ENCODE measurements at regions not wholly inside any gene's neighbourhood (a gene's known extent, or its start where the extent isn't known, plus 50 kb on each side); places are given as distances from the start of the nearest gene placed in this dataset.

DNA sequence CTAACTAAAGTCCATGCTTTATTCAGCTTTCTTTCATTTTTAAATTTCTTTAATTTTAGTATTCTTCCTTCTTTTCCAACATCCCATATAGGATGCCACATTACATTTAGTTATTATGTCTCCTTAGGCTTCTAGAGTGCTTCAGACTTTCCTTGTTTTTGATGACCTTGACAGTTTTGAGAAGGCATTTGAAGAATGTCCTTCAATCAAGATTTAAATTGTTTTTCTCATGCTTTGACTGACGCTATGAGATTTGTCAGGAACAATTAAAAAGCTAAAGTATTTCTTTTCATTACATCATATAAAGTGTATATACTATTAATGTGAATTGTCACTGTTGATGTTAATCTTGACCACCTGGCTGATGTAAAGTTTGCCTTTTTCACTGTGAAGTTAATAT lies 173.7 kb upstream of the LYPLAL1 start:
- Histone ChIP-seq H3K4me3 (ENCODE audit: low read length) (no peak overlapping the region), H3K27ac (ENCODE audit: low read depth, low read length) (no peak overlapping the region), H3K36me3 (ENCODE audit: control insufficient read depth, insufficient read depth, low read length) (no peaks in the 10 kb centered on the region), H3K27me3 (ENCODE audit: control insufficient read depth, insufficient read depth, low read length) (no peaks in the 10 kb centered on the region), H3K4me1 (ENCODE audit: control insufficient read depth, insufficient read depth, low read length) (no peaks in the 10 kb centered on the region), H3K9ac (ENCODE audit: low read length) (no peak overlapping the region)

DNA sequence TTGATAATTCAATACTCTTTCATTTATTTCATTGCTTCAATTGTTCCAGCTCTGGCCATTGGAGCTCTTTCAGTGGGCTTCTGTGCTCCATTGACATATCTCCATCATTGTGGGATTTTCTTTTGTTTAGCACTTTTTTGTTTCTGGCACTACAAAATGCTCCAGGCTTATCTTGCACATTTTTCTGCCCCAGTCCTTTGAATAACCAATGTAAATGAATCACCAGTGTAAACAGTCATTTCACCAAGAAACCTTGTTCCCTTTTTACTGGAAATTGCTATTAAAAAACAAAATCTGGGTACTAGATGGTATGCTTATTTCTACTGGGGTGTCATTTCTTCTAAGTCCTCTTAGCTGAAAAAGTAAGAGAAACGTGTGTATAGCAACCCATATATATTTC lies 173.0 kb upstream of the LYPLAL1 start:
- Histone ChIP-seq H3K4me3 (ENCODE audit: low read length) (no peak overlapping the region), H3K27ac (ENCODE audit: low read depth, low read length) (no peak overlapping the region), H3K36me3 (ENCODE audit: control insufficient read depth, insufficient read depth, low read length) (no peaks in the 10 kb centered on the region), H3K4me1 (ENCODE audit: control insufficient read depth, insufficient read depth, low read length) (no peaks in the 10 kb centered on the region), H3K27me3 (ENCODE audit: control insufficient read depth, insufficient read depth, low read length) (no peaks in the 10 kb centered on the region), H3K9ac (ENCODE audit: low read length) (no peak overlapping the region)

DNA sequence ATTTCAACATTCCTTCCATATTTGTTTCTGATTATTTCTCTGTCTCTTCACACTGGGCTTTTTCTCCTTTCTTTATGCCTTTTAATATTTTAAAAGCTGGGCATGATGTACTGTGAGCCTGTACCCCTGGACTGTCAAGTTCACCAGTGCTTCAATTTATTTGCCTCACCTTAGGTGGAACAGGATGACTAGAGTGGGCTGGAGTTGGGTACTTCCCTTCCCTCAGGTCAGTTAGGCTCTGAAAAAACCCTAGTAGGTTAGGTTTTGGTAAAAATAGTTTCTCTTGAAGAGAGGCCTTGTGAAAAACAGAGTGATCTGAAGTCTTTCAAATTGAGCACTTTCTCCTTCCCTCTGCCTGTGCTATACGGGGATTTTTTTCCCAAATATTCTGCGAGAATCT lies 163.0 kb upstream of the LYPLAL1 start:
- Histone ChIP-seq H3K27ac (ENCODE audit: low read depth, low read length) (no peak overlapping the region), H3K9ac (ENCODE audit: low read length) (no peak overlapping the region)

DNA sequence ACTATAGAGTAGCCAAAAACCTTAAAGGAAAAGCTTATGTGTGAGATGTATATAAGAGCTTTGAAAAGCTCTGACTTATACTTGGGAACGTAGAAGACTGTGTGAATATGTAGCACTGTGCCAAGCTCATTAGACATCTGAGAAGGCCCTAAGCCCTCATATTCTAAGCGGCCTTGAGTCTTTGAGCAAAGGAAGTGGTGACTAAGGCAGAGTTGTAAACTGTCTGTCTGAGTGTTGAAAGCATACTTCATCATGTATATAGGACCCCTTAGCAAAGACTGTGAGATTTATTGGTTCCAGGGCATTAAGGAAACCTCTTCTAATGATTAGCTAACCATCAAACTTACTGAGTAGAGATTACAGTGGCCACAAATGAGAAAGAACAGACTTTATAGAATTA lies 153.3 kb upstream of the LYPLAL1 start:
- Histone ChIP-seq H3K9ac (ENCODE audit: low read length) (no peak overlapping the region), H3K27me3 (ENCODE audit: control insufficient read depth, insufficient read depth, low read length) (no peaks in the 10 kb centered on the region), H3K27ac (ENCODE audit: low read depth, low read length) (no peak overlapping the region), H3K4me3 (ENCODE audit: low read length) (no peak overlapping the region), H3K4me1 (ENCODE audit: control insufficient read depth, insufficient read depth, low read length) (no peaks in the 10 kb centered on the region), H3K36me3 (ENCODE audit: control insufficient read depth, insufficient read depth, low read length) (no peaks in the 10 kb centered on the region)

More for the DNA sequence above, 163.0 kb upstream of the LYPLAL1 start:
- Histone ChIP-seq H3K27me3 (ENCODE audit: control insufficient read depth, insufficient read depth, low read length) (no peaks in the 10 kb centered on the region), H3K4me1 (ENCODE audit: control insufficient read depth, insufficient read depth, low read length) (no peaks in the 10 kb centered on the region), H3K36me3 (ENCODE audit: control insufficient read depth, insufficient read depth, low read length) (no peaks in the 10 kb centered on the region), H3K4me3 (ENCODE audit: low read length) (no peak overlapping the region)

DNA sequence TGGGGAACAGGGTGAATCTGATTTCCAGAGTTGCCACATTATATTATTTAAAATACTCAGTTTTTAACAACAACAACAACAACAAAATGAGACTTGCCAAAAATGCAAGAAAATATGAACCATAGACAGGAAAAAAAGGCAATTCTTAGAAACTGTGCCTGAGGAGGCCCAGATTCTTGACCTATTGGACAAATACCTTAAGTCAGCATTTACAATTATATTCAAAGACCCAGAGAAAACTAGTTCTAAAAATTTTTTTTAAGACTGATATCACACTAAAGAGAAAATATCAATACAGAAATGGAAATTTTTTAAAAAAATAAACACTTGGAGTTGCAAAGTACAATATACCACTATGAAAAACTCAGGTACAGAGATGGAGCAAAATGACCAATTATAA lies 152.8 kb upstream of the LYPLAL1 start:
- Histone ChIP-seq H3K27me3 (ENCODE audit: control insufficient read depth, insufficient read depth, low read length) (no peaks in the 10 kb centered on the region), H3K4me3 (ENCODE audit: low read length) (no peak overlapping the region), H3K9ac (ENCODE audit: low read length) (no peak overlapping the region), H3K27ac (ENCODE audit: low read depth, low read length) (no peak overlapping the region), H3K36me3 (ENCODE audit: control insufficient read depth, insufficient read depth, low read length) (no peaks in the 10 kb centered on the region), H3K4me1 (ENCODE audit: control insufficient read depth, insufficient read depth, low read length) (no peaks in the 10 kb centered on the region)

DNA sequence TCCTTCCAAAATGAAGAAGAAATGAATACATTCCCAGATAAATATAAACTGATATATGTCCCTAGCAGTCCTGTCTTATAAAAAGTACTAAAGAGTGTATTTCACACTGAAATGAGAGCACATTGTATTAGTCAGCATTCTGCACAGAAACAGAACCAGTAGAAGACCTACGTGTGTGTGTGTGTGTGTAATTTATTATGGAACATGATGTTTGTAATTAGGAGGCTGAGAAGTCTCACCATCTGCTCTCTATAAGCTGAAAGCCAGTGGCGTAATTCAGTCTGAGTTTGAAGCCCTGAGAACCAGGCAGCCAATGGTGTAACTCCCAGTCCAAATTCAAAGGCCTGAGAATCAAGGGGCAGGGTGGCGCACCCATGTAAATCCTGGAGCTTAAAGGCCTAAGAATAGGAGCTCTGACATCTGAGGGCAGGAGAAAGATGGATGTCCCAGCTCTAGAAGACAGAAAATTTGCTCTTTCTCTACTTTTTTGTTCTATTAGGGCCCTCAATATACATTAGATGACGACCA lies 146.5 kb upstream of the LYPLAL1 start:
- H3K4me3 ChIP-seq (ENCODE audit: low read length), result no peak overlapping the region
- H3K27me3 ChIP-seq (ENCODE audit: control insufficient read depth, insufficient read depth, low read length), result no peaks in the 10 kb centered on the region
- no peak overlapping the region for H3K9ac ChIP-seq (ENCODE audit: low read length)
- no peak overlapping the region for H3K27ac ChIP-seq (ENCODE audit: low read depth, low read length)
- no peaks in the 10 kb centered on the region for H3K4me1 ChIP-seq (ENCODE audit: control insufficient read depth, insufficient read depth, low read length)
- H3K36me3 ChIP-seq (ENCODE audit: control insufficient read depth, insufficient read depth, low read length), result no peaks in the 10 kb centered on the region

DNA sequence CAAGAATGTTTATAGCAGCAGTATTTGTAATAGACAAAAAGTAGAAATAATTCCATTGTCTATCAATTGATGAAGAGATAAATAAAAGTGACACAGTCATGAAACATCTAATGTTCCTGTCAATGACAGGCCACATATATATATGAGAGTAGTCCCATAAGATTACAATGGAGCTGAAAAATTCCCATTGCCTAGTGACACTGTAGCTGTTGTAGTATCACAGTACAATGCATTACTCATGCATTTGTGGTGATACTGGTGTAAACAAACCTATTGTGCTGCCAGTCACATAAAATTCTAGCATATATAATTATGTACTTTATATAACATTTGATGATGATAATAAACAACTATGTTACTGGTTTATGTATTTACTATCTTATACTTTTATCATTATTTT lies 141.9 kb upstream of the LYPLAL1 start:
- no peaks in the 10 kb centered on the region for H3K4me1 ChIP-seq (ENCODE audit: control insufficient read depth, insufficient read depth, low read length)
- H3K27ac ChIP-seq (ENCODE audit: low read depth, low read length), result no peak overlapping the region
- no peaks in the 10 kb centered on the region for H3K27me3 ChIP-seq (ENCODE audit: control insufficient read depth, insufficient read depth, low read length)
- no peak overlapping the region for H3K9ac ChIP-seq (ENCODE audit: low read length)
- no peaks in the 10 kb centered on the region for H3K36me3 ChIP-seq (ENCODE audit: control insufficient read depth, insufficient read depth, low read length)
- no peak overlapping the region for H3K4me3 ChIP-seq (ENCODE audit: low read length)

DNA sequence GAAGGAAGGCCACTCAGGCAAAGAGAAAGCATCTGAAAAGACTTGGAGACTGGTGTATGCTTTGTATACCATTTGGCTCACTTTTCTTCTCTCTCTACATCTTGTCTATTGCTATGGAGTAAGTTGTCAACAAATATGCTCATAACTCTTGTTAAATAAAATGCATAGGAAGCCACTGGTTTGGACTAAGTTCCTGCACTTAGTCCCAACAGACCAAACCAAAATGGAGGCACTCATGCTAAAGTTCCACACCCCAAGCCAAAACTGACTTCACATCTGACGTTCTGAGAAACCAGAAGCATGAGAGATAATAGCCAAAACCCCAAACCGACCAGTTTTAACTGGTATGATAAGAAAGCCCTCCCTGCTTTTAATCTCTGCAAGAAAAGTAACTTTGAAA lies 135.3 kb upstream of the LYPLAL1 start:
- no peaks in the 10 kb centered on the region for H3K36me3 ChIP-seq (ENCODE audit: control insufficient read depth, insufficient read depth, low read length)
- no peaks in the 10 kb centered on the region for H3K27me3 ChIP-seq (ENCODE audit: control insufficient read depth, insufficient read depth, low read length)
- H3K4me1 ChIP-seq (ENCODE audit: control insufficient read depth, insufficient read depth, low read length), result no peaks in the 10 kb centered on the region
- H3K27ac ChIP-seq (ENCODE audit: low read depth, low read length), result no peak overlapping the region
- no peak overlapping the region for H3K9ac ChIP-seq (ENCODE audit: low read length)
- H3K4me3 ChIP-seq (ENCODE audit: low read length), result no peak overlapping the region

DNA sequence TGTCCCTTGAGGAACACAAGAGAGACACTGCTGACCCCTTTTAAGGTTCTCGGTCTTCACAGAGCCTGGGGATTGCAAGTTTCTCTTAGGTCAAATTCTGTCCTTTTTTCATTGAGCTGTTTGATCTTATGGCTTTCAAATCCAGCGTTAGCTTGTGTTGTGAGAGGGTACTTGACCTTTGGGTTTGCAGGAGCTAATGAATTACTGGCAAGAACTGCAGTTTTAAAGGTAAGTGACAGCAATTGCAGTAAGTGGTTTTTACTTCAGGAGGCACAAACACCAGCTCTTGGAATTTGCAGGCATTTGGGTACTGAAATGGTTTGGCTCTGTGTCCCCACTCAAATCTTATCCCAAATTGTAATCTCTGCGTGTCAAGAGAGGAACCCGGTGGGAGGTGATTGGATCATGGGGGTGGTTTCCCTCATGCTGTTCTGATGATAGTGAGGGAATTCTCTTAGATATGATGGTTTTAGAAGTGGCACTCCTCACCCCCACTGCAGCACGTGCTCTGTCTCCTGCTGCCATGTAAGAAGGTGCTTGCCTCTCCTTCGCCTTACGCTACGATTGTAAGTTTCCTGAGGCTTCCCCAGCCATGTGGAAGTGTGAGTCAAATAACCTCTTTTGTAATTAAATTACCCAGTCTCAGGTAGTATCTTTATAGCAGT lies 134.5 kb upstream of the LYPLAL1 start:
- Histone ChIP-seq H3K27me3 (ENCODE audit: control insufficient read depth, insufficient read depth, low read length) (no peaks in the 10 kb centered on the region), H3K4me1 (ENCODE audit: control insufficient read depth, insufficient read depth, low read length) (no peaks in the 10 kb centered on the region), H3K27ac (ENCODE audit: low read depth, low read length) (no peak overlapping the region), H3K9ac (ENCODE audit: low read length) (no peak overlapping the region), H3K36me3 (ENCODE audit: control insufficient read depth, insufficient read depth, low read length) (no peaks in the 10 kb centered on the region), H3K4me3 (ENCODE audit: low read length) (no peak overlapping the region)

DNA sequence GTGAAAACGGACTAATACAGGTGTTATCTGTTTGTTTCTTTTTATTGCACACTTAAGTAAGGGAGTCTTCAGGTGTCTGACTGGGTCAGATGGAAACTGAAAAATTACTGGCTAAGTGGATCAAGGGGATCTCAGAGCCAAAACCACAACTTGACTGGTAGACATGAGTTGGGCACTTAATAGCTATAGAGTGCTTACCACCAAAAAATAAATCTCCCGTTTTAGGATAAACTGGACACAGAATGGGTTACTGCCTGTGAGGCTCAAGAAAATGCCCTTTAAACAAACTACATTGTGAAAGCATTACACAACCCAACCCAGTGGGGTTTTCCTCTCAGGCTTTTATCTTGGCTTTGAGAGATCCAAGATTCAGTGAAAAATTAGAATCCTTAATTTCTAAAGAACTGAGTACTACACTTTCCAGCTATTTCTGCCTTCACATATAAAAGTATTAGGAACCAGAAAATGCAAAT lies 134.0 kb upstream of the LYPLAL1 start:
- Histone ChIP-seq H3K27me3 (ENCODE audit: control insufficient read depth, insufficient read depth, low read length) (no peaks in the 10 kb centered on the region), H3K27ac (ENCODE audit: low read depth, low read length) (no peak overlapping the region), H3K4me3 (ENCODE audit: low read length) (no peak overlapping the region), H3K36me3 (ENCODE audit: control insufficient read depth, insufficient read depth, low read length) (no peaks in the 10 kb centered on the region), H3K9ac (ENCODE audit: low read length) (no peak overlapping the region), H3K4me1 (ENCODE audit: control insufficient read depth, insufficient read depth, low read length) (no peaks in the 10 kb centered on the region)

DNA sequence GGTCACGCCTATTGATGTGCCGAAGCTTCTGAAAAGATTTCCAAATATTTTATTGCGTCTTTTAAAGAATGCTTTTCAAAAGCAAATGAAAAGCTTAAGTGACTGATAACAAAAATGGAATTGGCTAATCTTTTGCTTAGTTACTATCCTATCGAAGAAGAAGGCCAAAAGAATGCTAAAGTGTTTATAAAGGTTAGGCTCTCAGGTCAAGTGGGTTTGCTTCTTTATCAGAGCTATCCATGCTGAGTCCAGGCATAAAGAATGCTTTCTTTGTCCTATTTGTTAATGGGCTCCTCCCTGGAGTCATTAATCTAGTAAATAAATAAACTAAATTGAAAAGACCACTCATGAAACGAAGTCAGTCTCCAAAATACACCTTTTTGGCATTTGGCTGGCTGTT lies 133.4 kb upstream of the LYPLAL1 start:
- Histone ChIP-seq H3K36me3 (ENCODE audit: control insufficient read depth, insufficient read depth, low read length) (no peaks in the 10 kb centered on the region), H3K4me1 (ENCODE audit: control insufficient read depth, insufficient read depth, low read length) (no peaks in the 10 kb centered on the region), H3K4me3 (ENCODE audit: low read length) (no peak overlapping the region), H3K9ac (ENCODE audit: low read length) (no peak overlapping the region), H3K27me3 (ENCODE audit: control insufficient read depth, insufficient read depth, low read length) (no peaks in the 10 kb centered on the region), H3K27ac (ENCODE audit: low read depth, low read length) (no peak overlapping the region)

DNA sequence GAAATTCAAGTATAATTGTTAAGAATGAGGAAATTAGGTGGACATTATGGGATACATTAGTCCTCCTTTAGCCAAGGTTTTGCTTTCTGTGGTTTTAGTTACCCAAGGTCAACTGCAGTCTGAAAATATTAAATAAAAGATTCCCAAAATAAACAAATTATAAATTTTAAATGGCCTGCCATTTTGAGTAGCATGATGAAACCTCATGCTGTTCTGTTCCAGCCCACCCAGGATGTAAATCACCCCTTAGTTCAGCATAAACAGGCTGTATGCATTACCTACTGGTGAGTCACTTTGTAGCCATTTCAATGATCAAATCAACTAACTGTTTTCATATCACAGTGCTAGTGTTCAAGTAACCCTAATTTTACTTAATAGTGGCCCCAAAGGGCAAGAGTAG lies 132.5 kb upstream of the LYPLAL1 start:
- Histone ChIP-seq H3K27me3 (ENCODE audit: control insufficient read depth, insufficient read depth, low read length) (no peaks in the 10 kb centered on the region), H3K4me1 (ENCODE audit: control insufficient read depth, insufficient read depth, low read length) (no peaks in the 10 kb centered on the region), H3K27ac (ENCODE audit: low read depth, low read length) (no peak overlapping the region), H3K9ac (ENCODE audit: low read length) (no peak overlapping the region), H3K36me3 (ENCODE audit: control insufficient read depth, insufficient read depth, low read length) (no peaks in the 10 kb centered on the region), H3K4me3 (ENCODE audit: low read length) (no peak overlapping the region)

DNA sequence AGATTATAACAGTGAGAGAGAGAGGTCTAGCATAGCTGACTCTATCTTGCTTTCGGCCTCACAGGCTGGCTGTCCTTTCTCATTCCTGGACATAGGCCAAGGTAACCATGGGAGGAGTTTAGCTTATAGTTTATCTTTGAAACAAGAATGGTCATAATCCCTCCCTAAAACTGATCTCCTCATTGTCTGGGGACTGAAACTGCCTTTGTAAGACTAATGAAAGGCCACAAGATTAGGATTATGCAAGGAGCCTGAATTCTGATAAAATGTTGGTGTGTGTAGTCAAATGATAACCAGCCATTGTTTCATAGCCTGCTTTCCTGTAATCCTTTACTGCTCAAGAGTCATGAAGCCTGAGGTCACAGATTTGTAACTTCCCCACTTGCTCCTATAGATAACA lies 131.9 kb upstream of the LYPLAL1 start:
- Histone ChIP-seq H3K27me3 (ENCODE audit: control insufficient read depth, insufficient read depth, low read length) (no peaks in the 10 kb centered on the region), H3K9ac (ENCODE audit: low read length) (no peak overlapping the region), H3K4me3 (ENCODE audit: low read length) (no peak overlapping the region), H3K27ac (ENCODE audit: low read depth, low read length) (no peak overlapping the region), H3K36me3 (ENCODE audit: control insufficient read depth, insufficient read depth, low read length) (no peaks in the 10 kb centered on the region), H3K4me1 (ENCODE audit: control insufficient read depth, insufficient read depth, low read length) (no peaks in the 10 kb centered on the region)

Data from rectal smooth muscle tissue (tissue), 1 donor.